ENCODE measurements at regions not wholly inside any gene's neighbourhood (a gene's known extent, or its start where the extent isn't known, plus 50 kb on each side); places are given as distances from the start of the nearest gene placed in this dataset.

- TF ChIP-seq, protein P1, sequence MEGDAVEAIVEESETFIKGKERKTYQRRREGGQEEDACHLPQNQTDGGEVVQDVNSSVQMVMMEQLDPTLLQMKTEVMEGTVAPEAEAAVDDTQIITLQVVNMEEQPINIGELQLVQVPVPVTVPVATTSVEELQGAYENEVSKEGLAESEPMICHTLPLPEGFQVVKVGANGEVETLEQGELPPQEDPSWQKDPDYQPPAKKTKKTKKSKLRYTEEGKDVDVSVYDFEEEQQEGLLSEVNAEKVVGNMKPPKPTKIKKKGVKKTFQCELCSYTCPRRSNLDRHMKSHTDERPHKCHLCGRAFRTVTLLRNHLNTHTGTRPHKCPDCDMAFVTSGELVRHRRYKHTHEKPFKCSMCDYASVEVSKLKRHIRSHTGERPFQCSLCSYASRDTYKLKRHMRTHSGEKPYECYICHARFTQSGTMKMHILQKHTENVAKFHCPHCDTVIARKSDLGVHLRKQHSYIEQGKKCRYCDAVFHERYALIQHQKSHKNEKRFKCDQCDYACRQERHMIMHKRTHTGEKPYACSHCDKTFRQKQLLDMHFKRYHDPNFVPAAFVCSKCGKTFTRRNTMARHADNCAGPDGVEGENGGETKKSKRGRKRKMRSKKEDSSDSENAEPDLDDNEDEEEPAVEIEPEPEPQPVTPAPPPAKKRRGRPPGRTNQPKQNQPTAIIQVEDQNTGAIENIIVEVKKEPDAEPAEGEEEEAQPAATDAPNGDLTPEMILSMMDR (IDR thresholded peaks at IDR 0.05) = peak in 1 of 4 experiments; percentile 36
- TF ChIP-seq POLR2A (IDR thresholded peaks at IDR 0.05) (no peak), POLR2AphosphoS5 (IDR thresholded peaks at IDR 0.05) (peak; percentile 88), EP300 (IDR thresholded peaks at IDR 0.05) (peak; percentile 47)
Observed at GRCh38 chr6:109299776-109300564, 82.3 kb downstream of the CD164 start.
